Neural cell (in vitro differentiated cells): ENCODE measurements at regions not wholly inside any gene's neighbourhood (a gene's known extent, or its start where the extent isn't known, plus 50 kb on each side); places are given as distances from the start of the nearest gene placed in this dataset.

ENCODE experiments used
- H2AFZ ChIP-seq: fragments of 200-600, 300-800 bp; sonication (generic), shearing (Covaris generic); 2 replicates; pipeline ENCODE4 v1.6.0; 2014; ENCODE audit warnings: low read depth, mild to moderate bottlenecking, antibody characterized with exemption, low read length, moderate library complexity
- H3F3A ChIP-seq: fragments of 200-600 bp; shearing (Covaris generic); 2 replicates; pipeline ENCODE4 v1.6.1; 2016; ENCODE audit warnings: mild to moderate bottlenecking, moderate library complexity, mixed read lengths, antibody characterized with exemption, low read length; ENCODE audit not compliant: insufficient read depth, poor library complexity, severe bottlenecking
- H3K27ac ChIP-seq: fragments of 200-600, 300-800 bp; sonication (generic), shearing (Covaris generic); 2 replicates; pipeline ENCODE4 v1.5.1; 2014; ENCODE audit warnings: mild to moderate bottlenecking, low read length, moderate library complexity
- H3K27me3 ChIP-seq: fragments of 300-800, 200-600 bp; sonication (generic), shearing (Covaris generic); 2 replicates; pipeline ENCODE4 v1.6.0; 2014; ENCODE audit warnings: mild to moderate bottlenecking, low read depth, low read length, moderate library complexity; ENCODE audit not compliant: insufficient read depth
- H3K36me3 ChIP-seq: fragments of 300-800, 200-600 bp; sonication (generic), shearing (Covaris generic); 2 replicates; pipeline ENCODE4 v1.5.1; 2014; ENCODE audit warnings: mild to moderate bottlenecking, antibody characterized with exemption, low read length, moderate library complexity; ENCODE audit not compliant: insufficient read depth
- H3K4me2 ChIP-seq: fragments of 300-800, 200-600 bp; sonication (generic), shearing (Covaris generic); 2 replicates; pipeline ENCODE4 v1.6.0; 2014; ENCODE audit warnings: mild to moderate bottlenecking, low read length
- H3K4me3 ChIP-seq: fragments of 300-800, 200-600 bp; sonication (generic), shearing (Covaris generic); 2 replicates; pipeline ENCODE4 v1.5.1; 2014; ENCODE audit warnings: mild to moderate bottlenecking, low read length, moderate library complexity
- H3K79me2 ChIP-seq: fragments of 200-600 bp; shearing (Covaris generic); replicated peaks from 2 replicates; pipeline ENCODE4 v1.6.0; 2014; ENCODE audit warnings: mild to moderate bottlenecking, low read length, moderate library complexity; ENCODE audit not compliant: insufficient read depth
- H3K9ac ChIP-seq: fragments of 300-800, 200-600 bp; sonication (generic), shearing (Covaris generic); 2 replicates; pipeline ENCODE4 v1.6.1; 2016; ENCODE audit warnings: mild to moderate bottlenecking, low read length, mixed read lengths
- H3K9me2 ChIP-seq: fragments of 200-600 bp; shearing (Covaris generic); 2 replicates; pipeline ENCODE4 v1.6.1; 2016; ENCODE audit warnings: mild to moderate bottlenecking, low read length, mixed read lengths; ENCODE audit not compliant: insufficient read depth
- H3K9me3 ChIP-seq: fragments of 200-600, 300-800 bp; sonication (generic), shearing (Covaris generic); 2 replicates; pipeline ENCODE4 v1.6.1; 2016; ENCODE audit warnings: mild to moderate bottlenecking, mixed run types, low read length, moderate library complexity, mixed read lengths
- H4K20me1 ChIP-seq: fragments of 200-600 bp; shearing (Covaris generic); 2 replicates; pipeline ENCODE4 v1.6.1; 2016; ENCODE audit warnings: mild to moderate bottlenecking, mixed run types; ENCODE audit not compliant: insufficient read depth
- EP300 ChIP-seq: fragments of 450-650 bp; conservative IDR thresholded peaks from 2 replicates; pipeline ENCODE4 v1.6.1; 2014; ENCODE audit warnings: antibody characterized with exemption, mild to moderate bottlenecking, moderate library complexity; ENCODE audit not compliant: poor library complexity, severe bottlenecking
- EZH2 ChIP-seq: fragments of 200-600, 300-800 bp; shearing (Covaris generic), sonication (generic); IDR thresholded peaks from 2 replicates; pipeline ENCODE4 v1.6.1; 2014; ENCODE audit warnings: antibody characterized with exemption, low read length, borderline replicate concordance, mild to moderate bottlenecking; ENCODE audit not compliant: insufficient read depth, poor library complexity, severe bottlenecking
- MXI1 ChIP-seq: fragments of 450-650 bp; conservative IDR thresholded peaks from 2 replicates; pipeline ENCODE4 v1.6.1; 2014; ENCODE audit warnings: antibody characterized with exemption, mild to moderate bottlenecking; ENCODE audit not compliant: poor library complexity, severe bottlenecking
- POLR2AphosphoS5 ChIP-seq: IDR thresholded peaks from 2 replicates; pipeline ENCODE4 v1.6.1; 2012
- RAD21 ChIP-seq: fragments of 450-650 bp; conservative IDR thresholded peaks from 2 replicates; pipeline ENCODE4 v1.6.1; 2014; ENCODE audit warnings: antibody characterized with exemption, mild to moderate bottlenecking, moderate library complexity
- SMC3 ChIP-seq: fragments of 450-650 bp; conservative IDR thresholded peaks from 2 replicates; pipeline ENCODE4 v1.6.1; 2014; ENCODE audit warnings: antibody characterized with exemption, mild to moderate bottlenecking, moderate library complexity; ENCODE audit not compliant: poor library complexity
- TAF1 ChIP-seq: IDR thresholded peaks from 2 replicates; pipeline ENCODE4 v1.6.1; 2012; ENCODE audit warnings: low read depth
- TF ChIP-seq, protein P1 (sequence below): fragments of 450-650 bp; IDR thresholded peaks from 2 replicates; pipeline ENCODE4 v1.5.1; 2014; ENCODE audit warnings: antibody characterized with exemption, mild to moderate bottlenecking, moderate library complexity; ENCODE audit not compliant: poor library complexity, severe bottlenecking
- TF ChIP-seq, protein P2 (sequence below): IDR thresholded peaks from 2 replicates; pipeline ENCODE4 v1.6.1; 2012; ENCODE audit warnings: borderline replicate concordance

DNA sequence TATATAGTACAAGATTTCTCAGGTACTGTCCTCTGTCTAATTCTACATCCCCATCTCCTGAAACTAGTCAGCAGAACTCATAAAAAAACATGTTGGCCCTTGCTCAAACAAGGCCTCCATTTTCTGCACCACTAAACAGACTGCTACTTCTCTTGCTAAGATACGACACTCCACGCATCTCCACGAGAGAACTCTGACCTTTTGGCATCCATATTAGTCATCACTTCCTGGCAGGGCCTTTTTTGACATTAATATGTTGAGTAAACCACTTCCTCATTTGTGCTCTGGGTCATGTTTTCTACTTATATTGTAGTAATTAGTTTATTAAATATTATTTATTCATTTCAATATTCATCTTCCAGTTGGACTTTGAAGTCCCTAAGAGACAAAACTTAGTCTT lies 65.6 kb downstream of the DCAF8L1 start:
- Histone ChIP-seq H3K9me3 (no peaks in the 10 kb centered on the region), H3K27ac (no peak overlapping the region), H3K36me3 (no peaks in the 10 kb centered on the region), H3K9me2 (no peaks in the 10 kb centered on the region), H3K9ac (no peak overlapping the region), H2AFZ (no peak overlapping the region), H4K20me1 (no peaks in the 10 kb centered on the region), H3K4me3 (no peak overlapping the region), H3K27me3 (no peaks in the 10 kb centered on the region), H3K79me2 (no peaks in the 10 kb centered on the region), H3F3A (no peaks in the 10 kb centered on the region), H3K4me2 (no peak overlapping the region)
- TF ChIP-seq RAD21 (no peak), EZH2 (no peak), EP300 (no peak), TAF1 (no peak), MXI1 (no peak), SMC3 (no peak), POLR2AphosphoS5 (no peak)
- TF ChIP-seq, protein P1, sequence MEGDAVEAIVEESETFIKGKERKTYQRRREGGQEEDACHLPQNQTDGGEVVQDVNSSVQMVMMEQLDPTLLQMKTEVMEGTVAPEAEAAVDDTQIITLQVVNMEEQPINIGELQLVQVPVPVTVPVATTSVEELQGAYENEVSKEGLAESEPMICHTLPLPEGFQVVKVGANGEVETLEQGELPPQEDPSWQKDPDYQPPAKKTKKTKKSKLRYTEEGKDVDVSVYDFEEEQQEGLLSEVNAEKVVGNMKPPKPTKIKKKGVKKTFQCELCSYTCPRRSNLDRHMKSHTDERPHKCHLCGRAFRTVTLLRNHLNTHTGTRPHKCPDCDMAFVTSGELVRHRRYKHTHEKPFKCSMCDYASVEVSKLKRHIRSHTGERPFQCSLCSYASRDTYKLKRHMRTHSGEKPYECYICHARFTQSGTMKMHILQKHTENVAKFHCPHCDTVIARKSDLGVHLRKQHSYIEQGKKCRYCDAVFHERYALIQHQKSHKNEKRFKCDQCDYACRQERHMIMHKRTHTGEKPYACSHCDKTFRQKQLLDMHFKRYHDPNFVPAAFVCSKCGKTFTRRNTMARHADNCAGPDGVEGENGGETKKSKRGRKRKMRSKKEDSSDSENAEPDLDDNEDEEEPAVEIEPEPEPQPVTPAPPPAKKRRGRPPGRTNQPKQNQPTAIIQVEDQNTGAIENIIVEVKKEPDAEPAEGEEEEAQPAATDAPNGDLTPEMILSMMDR: no peak
- TF ChIP-seq, protein P2, sequence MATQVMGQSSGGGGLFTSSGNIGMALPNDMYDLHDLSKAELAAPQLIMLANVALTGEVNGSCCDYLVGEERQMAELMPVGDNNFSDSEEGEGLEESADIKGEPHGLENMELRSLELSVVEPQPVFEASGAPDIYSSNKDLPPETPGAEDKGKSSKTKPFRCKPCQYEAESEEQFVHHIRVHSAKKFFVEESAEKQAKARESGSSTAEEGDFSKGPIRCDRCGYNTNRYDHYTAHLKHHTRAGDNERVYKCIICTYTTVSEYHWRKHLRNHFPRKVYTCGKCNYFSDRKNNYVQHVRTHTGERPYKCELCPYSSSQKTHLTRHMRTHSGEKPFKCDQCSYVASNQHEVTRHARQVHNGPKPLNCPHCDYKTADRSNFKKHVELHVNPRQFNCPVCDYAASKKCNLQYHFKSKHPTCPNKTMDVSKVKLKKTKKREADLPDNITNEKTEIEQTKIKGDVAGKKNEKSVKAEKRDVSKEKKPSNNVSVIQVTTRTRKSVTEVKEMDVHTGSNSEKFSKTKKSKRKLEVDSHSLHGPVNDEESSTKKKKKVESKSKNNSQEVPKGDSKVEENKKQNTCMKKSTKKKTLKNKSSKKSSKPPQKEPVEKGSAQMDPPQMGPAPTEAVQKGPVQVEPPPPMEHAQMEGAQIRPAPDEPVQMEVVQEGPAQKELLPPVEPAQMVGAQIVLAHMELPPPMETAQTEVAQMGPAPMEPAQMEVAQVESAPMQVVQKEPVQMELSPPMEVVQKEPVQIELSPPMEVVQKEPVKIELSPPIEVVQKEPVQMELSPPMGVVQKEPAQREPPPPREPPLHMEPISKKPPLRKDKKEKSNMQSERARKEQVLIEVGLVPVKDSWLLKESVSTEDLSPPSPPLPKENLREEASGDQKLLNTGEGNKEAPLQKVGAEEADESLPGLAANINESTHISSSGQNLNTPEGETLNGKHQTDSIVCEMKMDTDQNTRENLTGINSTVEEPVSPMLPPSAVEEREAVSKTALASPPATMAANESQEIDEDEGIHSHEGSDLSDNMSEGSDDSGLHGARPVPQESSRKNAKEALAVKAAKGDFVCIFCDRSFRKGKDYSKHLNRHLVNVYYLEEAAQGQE: no peak

DNA sequence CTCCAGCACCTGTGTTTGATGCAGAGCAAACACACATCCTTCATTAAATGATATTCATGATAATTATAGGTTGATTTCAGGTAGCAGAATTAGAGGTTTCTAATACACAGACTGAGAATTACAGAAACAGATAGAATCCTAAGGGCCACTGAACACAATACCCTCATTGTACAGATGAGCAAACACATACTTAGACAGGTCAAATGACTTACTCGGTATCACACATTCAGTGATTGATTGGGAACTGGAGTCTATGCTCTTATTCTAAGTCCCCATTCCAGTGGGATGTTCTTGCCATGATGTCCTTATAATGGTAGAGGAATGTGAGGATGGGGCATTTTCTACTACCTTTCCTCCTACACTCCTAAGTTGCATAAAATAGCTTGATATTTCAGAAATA lies 70.8 kb downstream of the DCAF8L1 start:
- Histone ChIP-seq H3K9ac (no peak overlapping the region), H3K79me2 (no peaks in the 10 kb centered on the region), H3K27me3 (no peaks in the 10 kb centered on the region), H3K4me2 (no peak overlapping the region), H3K9me3 (no peaks in the 10 kb centered on the region), H3F3A (no peaks in the 10 kb centered on the region), H3K9me2 (no peaks in the 10 kb centered on the region), H3K27ac (no peak overlapping the region), H3K36me3 (no peaks in the 10 kb centered on the region), H2AFZ (no peak overlapping the region), H4K20me1 (no peaks in the 10 kb centered on the region), H3K4me3 (no peak overlapping the region)
- no peak for TF ChIP-seq SMC3
- no peak for TF ChIP-seq POLR2AphosphoS5
- TF ChIP-seq MXI1: no peak
- TF ChIP-seq, protein P1: no peak
- TF ChIP-seq RAD21: no peak
- TF ChIP-seq EP300: no peak
- TF ChIP-seq, protein P2: no peak
- TF ChIP-seq TAF1: no peak
- no peak for TF ChIP-seq EZH2
